Mammary epithelial cell (primary cell): ENCODE measurements at regions not wholly inside any gene's neighbourhood (a gene's known extent, or its start where the extent isn't known, plus 50 kb on each side); places are given as distances from the start of the nearest gene placed in this dataset.

Experiments used
- CTCF ChIP-seq, 2 donors: IDR thresholded peaks in 1 of 2; conservative IDR thresholded peaks in 1 of 2; 2 replicates each; pipeline ENCODE4 v1.5.1; 2011 to 2012; ENCODE audit warnings: inconsistent platforms in 2 of 2, low read length in 2 of 2, mild to moderate bottlenecking in 2 of 2, control low read depth in 1 of 2, low read depth in 1 of 2; ENCODE audit not compliant: insufficient read depth in 1 of 2; ENCODE audit errors: extremely low read depth in 1 of 2
- EZH2 ChIP-seq: IDR thresholded peaks from 2 replicates; pipeline ENCODE4 v1.6.1; 2012; ENCODE audit warnings: low read length, inconsistent platforms, borderline replicate concordance

GRCh38 chr1:162970021-162970420 lies 99.1 kb upstream of the RGS4 start:
- TF ChIP-seq CTCF (conservative IDR thresholded peaks at IDR 0.05 in 1 of 2, IDR thresholded peaks at IDR 0.05 in 1 of 2; ENCODE audit: extremely low read depth in 1 of 2, insufficient read depth in 1 of 2, low read depth in 1 of 2, low read length in 2 of 2) = no peak
- TF ChIP-seq EZH2 = no peak
